WERI-Rb-1 (cell line): ENCODE measurements at regions not wholly inside any gene's neighbourhood (a gene's known extent, or its start where the extent isn't known, plus 50 kb on each side); places are given as distances from the start of the nearest gene placed in this dataset.

Source experiments
- DNase-seq: peaks from one replicate; pipeline ENCODE4 v3.0.0-alpha.2; 2020
- H3K27ac ChIP-seq: fragments of 250-450 bp; sonication (Bioruptor Pico); 2 replicates; pipeline ENCODE4 v1.5.1; 2020; ENCODE audit warnings: mild to moderate bottlenecking, moderate library complexity
- H3K27me3 ChIP-seq: fragments of 250-450 bp; sonication (Bioruptor Pico); 2 replicates; pipeline ENCODE4 v1.5.1; 2021; ENCODE audit warnings: mild to moderate bottlenecking, low read depth, moderate library complexity; ENCODE audit not compliant: insufficient read depth, severe bottlenecking
- H3K36me3 ChIP-seq: fragments of 250-450 bp; sonication (Bioruptor Pico); 2 replicates; pipeline ENCODE4 v1.5.1; 2020; ENCODE audit warnings: mild to moderate bottlenecking, moderate library complexity
- H3K4me3 ChIP-seq: 2 replicates; pipeline ENCODE4 v1.5.1; 2011; ENCODE audit warnings: low read depth, mild to moderate bottlenecking, control low read depth, low read length
- H3K9me3 ChIP-seq: fragments of 250-450 bp; sonication (Bioruptor Pico); 2 replicates; pipeline ENCODE4 v1.5.1; 2021; ENCODE audit warnings: mild to moderate bottlenecking, moderate library complexity; ENCODE audit not compliant: severe bottlenecking
- TF ChIP-seq, protein P1 (sequence below): IDR thresholded peaks from 2 replicates; pipeline ENCODE4 v1.5.1; 2011; ENCODE audit warnings: low read depth, mild to moderate bottlenecking, control low read depth, inconsistent platforms, low read length

DNA sequence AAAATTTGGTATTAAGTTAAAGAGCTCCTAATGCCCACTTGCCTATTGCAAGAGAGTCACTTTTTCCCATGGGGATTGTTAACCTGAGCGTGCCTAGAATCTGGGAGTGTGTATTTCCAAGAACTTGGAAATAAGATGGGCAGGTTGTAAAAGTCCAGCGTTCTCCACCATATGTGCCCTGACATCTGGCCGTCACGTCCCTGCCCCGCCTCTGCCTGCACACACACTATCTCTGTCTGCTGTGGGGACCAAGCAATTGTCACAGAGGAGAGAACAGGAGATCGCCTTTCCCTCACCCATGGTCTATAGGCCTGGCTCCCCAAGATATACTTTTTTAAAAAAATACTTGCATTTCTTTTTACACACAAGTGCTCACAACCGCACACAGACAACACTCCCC, 396.5 kb upstream of the PFKP start:
- Histone ChIP-seq H3K27ac (no peak overlapping the region), H3K9me3 (no peaks in the 10 kb centered on the region), H3K4me3 (no peak overlapping the region), H3K36me3 (no peaks in the 10 kb centered on the region), H3K27me3 (no peaks in the 10 kb centered on the region)
- no peak for DNase-seq
- TF ChIP-seq, protein P1, sequence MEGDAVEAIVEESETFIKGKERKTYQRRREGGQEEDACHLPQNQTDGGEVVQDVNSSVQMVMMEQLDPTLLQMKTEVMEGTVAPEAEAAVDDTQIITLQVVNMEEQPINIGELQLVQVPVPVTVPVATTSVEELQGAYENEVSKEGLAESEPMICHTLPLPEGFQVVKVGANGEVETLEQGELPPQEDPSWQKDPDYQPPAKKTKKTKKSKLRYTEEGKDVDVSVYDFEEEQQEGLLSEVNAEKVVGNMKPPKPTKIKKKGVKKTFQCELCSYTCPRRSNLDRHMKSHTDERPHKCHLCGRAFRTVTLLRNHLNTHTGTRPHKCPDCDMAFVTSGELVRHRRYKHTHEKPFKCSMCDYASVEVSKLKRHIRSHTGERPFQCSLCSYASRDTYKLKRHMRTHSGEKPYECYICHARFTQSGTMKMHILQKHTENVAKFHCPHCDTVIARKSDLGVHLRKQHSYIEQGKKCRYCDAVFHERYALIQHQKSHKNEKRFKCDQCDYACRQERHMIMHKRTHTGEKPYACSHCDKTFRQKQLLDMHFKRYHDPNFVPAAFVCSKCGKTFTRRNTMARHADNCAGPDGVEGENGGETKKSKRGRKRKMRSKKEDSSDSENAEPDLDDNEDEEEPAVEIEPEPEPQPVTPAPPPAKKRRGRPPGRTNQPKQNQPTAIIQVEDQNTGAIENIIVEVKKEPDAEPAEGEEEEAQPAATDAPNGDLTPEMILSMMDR: no peak

DNA sequence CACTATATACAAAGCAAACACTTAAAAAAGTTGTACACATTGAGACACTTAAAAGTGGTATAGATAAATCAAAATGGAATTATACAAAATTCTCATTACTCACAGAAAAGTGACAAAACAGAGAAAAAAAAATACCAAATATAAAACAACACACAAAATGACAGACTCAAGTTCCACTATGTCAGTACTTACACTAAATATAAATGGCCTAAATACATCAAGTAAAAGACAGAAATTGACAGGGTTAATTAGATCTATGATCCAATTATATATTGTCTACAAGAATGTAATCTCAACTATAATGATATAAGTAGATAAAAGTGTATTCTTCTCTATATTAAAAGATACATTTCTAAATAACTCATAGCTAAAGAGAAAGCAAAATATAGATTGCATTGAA, 401.6 kb upstream of the PFKP start:
- Histone ChIP-seq H3K4me3 (no peak overlapping the region), H3K9me3 (no peaks in the 10 kb centered on the region), H3K27me3 (no peaks in the 10 kb centered on the region), H3K27ac (no peak overlapping the region), H3K36me3 (no peaks in the 10 kb centered on the region)
- DNase-seq: no peak
- TF ChIP-seq, protein P1: no peak

GRCh38 chr10:2660276-2660675, 407.1 kb upstream of the PFKP start:
- H3K27me3 ChIP-seq: no peaks in the 10 kb centered on the region
- DNase-seq: no peak
- no peaks in the 10 kb centered on the region for H3K9me3 ChIP-seq
- no peak overlapping the region for H3K4me3 ChIP-seq
- H3K36me3 ChIP-seq: no peaks in the 10 kb centered on the region
- TF ChIP-seq, protein P1: no peak
- H3K27ac ChIP-seq: no peak overlapping the region

GRCh38 chr10:2659660-2660209, 407.6 kb upstream of the PFKP start:
- Histone ChIP-seq H3K27me3 (no peaks in the 10 kb centered on the region), H3K4me3 (no peak overlapping the region), H3K36me3 (no peaks in the 10 kb centered on the region), H3K27ac (no peak overlapping the region), H3K9me3 (no peaks in the 10 kb centered on the region)
- DNase-seq: no peak
- TF ChIP-seq, protein P1: no peak

DNA sequence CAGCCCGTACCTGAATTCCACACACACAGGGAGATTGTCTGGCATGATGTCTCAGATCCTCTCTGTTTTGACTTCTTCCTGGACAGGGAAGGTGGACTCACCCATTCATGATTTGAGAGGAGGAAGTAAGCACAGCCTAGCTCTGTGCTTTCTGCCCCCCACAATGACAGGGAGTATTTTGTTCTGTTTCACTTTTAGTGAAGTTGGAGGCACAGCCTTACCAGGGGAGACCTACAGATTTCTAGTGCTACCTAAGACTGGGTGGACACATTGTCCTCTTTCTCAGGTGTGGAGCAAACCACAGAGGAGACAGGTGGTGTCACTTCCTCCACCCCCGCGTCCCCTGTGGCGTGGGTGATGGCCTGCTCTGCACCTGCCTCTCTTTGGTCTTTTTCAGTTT, 408.6 kb upstream of the PFKP start:
- no peak for DNase-seq
- no peaks in the 10 kb centered on the region for H3K9me3 ChIP-seq
- no peak overlapping the region for H3K4me3 ChIP-seq
- H3K36me3 ChIP-seq: no peaks in the 10 kb centered on the region
- H3K27me3 ChIP-seq: no peaks in the 10 kb centered on the region
- TF ChIP-seq, protein P1: no peak
- H3K27ac ChIP-seq: no peak overlapping the region

- TF ChIP-seq, protein P1: no peak
- Histone ChIP-seq H3K4me3 (no peak overlapping the region), H3K9me3 (no peaks in the 10 kb centered on the region), H3K27me3 (no peaks in the 10 kb centered on the region), H3K27ac (no peak overlapping the region), H3K36me3 (no peaks in the 10 kb centered on the region)
- no peak for DNase-seq
These were observed 417.0 kb upstream of the PFKP start for GRCh38 chr10:2650328-2650727.
